ENCODE measurements at regions not wholly inside any gene's neighbourhood (a gene's known extent, or its start where the extent isn't known, plus 50 kb on each side); places are given as distances from the start of the nearest gene placed in this dataset.

- no peak for TF ChIP-seq CTCF (IDR thresholded peaks at IDR 0.05; ENCODE audit: control extremely low read depth, extremely low read depth)
- DNase-seq (no peak), ATAC-seq (ENCODE audit: insufficient read depth, low FRiP score) (no peak)
- Histone ChIP-seq H3K4me1 (ENCODE audit: control insufficient read depth in 5 of 5, insufficient read depth in 5 of 5, low read length in 5 of 5) (peaks cover 0 to 9% (median 0%) of the 10 kb centered on the region in 5 donors), H3K4me3 (no peak overlapping the region), H3K9ac (ENCODE audit: insufficient read depth in 1 of 2, low read length in 2 of 2) (no peak overlapping the region), H3K36me3 (ENCODE audit: control insufficient read depth in 4 of 4, insufficient read depth in 4 of 4, low read length in 4 of 4) (no peaks in the 10 kb centered on the region), H3K27me3 (ENCODE audit: control insufficient read depth in 3 of 3, insufficient read depth in 3 of 3, low read length in 2 of 3) (no peaks in the 10 kb centered on the region), H3K27ac (ENCODE audit: low read depth in 1 of 2, low read length in 1 of 2) (no peak overlapping the region), H3K9me3 (ENCODE audit: control insufficient read depth in 4 of 4, insufficient read depth in 3 of 4, low read length in 3 of 4) (peaks cover 0 to 2% (median 0%) of the 10 kb centered on the region in 4 donors)
- 91 to 94% methylated on average over 4 of the region's 4 CpGs for WGBS, 2 donors
These were observed 365.6 kb upstream of the TMPO start for GRCh38 chr12:98149691-98150210.

GRCh38 chr12:98151105-98151590 lies 364.2 kb upstream of the TMPO start:
- Histone ChIP-seq H3K9me3 (ENCODE audit: control insufficient read depth in 4 of 4, insufficient read depth in 3 of 4, low read length in 3 of 4) (peaks cover 0 to 2% (median 0%) of the 10 kb centered on the region in 4 donors), H3K9ac (ENCODE audit: insufficient read depth in 1 of 2, low read length in 2 of 2) (no peak overlapping the region), H3K4me3 (no peak overlapping the region), H3K4me1 (ENCODE audit: control insufficient read depth in 5 of 5, insufficient read depth in 5 of 5, low read length in 5 of 5) (peaks cover 0 to 9% (median 0%) of the 10 kb centered on the region in 5 donors), H3K27me3 (ENCODE audit: control insufficient read depth in 3 of 3, insufficient read depth in 3 of 3, low read length in 2 of 3) (no peaks in the 10 kb centered on the region), H3K27ac (ENCODE audit: low read depth in 1 of 2, low read length in 1 of 2) (no peak overlapping the region), H3K36me3 (ENCODE audit: control insufficient read depth in 4 of 4, insufficient read depth in 4 of 4, low read length in 4 of 4) (no peaks in the 10 kb centered on the region)
- no peak for TF ChIP-seq CTCF (IDR thresholded peaks at IDR 0.05; ENCODE audit: control extremely low read depth, extremely low read depth)
- DNase-seq (peak; percentile 14 to 58 (median 19)), ATAC-seq (ENCODE audit: insufficient read depth, low FRiP score) (no peak)
- WGBS, 2 donors: 86 to 87% methylated on average over 4 of the region's 4 CpGs

GRCh38 chr12:98151984-98152383 lies 363.4 kb upstream of the TMPO start:
- ATAC-seq (ENCODE audit: insufficient read depth, low FRiP score) (no peak), DNase-seq (no peak)
- Histone ChIP-seq H3K4me1 (ENCODE audit: control insufficient read depth in 5 of 5, insufficient read depth in 5 of 5, low read length in 5 of 5) (peaks cover 0 to 12% (median 0%) of the 10 kb centered on the region in 5 donors), H3K9me3 (ENCODE audit: control insufficient read depth in 4 of 4, insufficient read depth in 3 of 4, low read length in 3 of 4) (peaks cover 0 to 2% (median 0%) of the 10 kb centered on the region in 4 donors), H3K27me3 (ENCODE audit: control insufficient read depth in 3 of 3, insufficient read depth in 3 of 3, low read length in 2 of 3) (no peaks in the 10 kb centered on the region), H3K27ac (ENCODE audit: low read depth in 1 of 2, low read length in 1 of 2) (no peak overlapping the region), H3K9ac (ENCODE audit: insufficient read depth in 1 of 2, low read length in 2 of 2) (no peak overlapping the region), H3K4me3 (no peak overlapping the region), H3K36me3 (ENCODE audit: control insufficient read depth in 4 of 4, insufficient read depth in 4 of 4, low read length in 4 of 4) (no peaks in the 10 kb centered on the region)
- no peak for TF ChIP-seq CTCF (IDR thresholded peaks at IDR 0.05; ENCODE audit: control extremely low read depth, extremely low read depth)
- WGBS, 2 donors: 75% methylated on average over 1 of the region's 1 CpG

- peaks cover 0 to 2% (median 0%) of the 10 kb centered on the region in 4 donors for H3K9me3 ChIP-seq (ENCODE audit: control insufficient read depth in 4 of 4, insufficient read depth in 3 of 4, low read length in 3 of 4)
- WGBS, 2 donors: 18 to 21% methylated on average over 4 of the region's 4 CpGs
- H3K4me3 ChIP-seq: no peak overlapping the region
- peak; percentile 61 to 82 (median 72) for DNase-seq
- no peak overlapping the region for H3K27ac ChIP-seq (ENCODE audit: low read depth in 1 of 2, low read length in 1 of 2)
- H3K36me3 ChIP-seq (ENCODE audit: control insufficient read depth in 4 of 4, insufficient read depth in 4 of 4, low read length in 4 of 4): no peaks in the 10 kb centered on the region
- H3K4me1 ChIP-seq (ENCODE audit: control insufficient read depth in 5 of 5, insufficient read depth in 5 of 5, low read length in 5 of 5): peaks cover 0 to 12% (median 0%) of the 10 kb centered on the region in 5 donors
- no peak overlapping the region for H3K9ac ChIP-seq (ENCODE audit: insufficient read depth in 1 of 2, low read length in 2 of 2)
- no peak for ATAC-seq (ENCODE audit: insufficient read depth, low FRiP score)
- no peaks in the 10 kb centered on the region for H3K27me3 ChIP-seq (ENCODE audit: control insufficient read depth in 3 of 3, insufficient read depth in 3 of 3, low read length in 2 of 3)
- TF ChIP-seq CTCF (IDR thresholded peaks at IDR 0.05; ENCODE audit: control extremely low read depth, extremely low read depth): peak; percentile 3
These were observed 360.5 kb upstream of the TMPO start for GRCh38 chr12:98154850-98155249.
